ELR (cell line): ENCODE measurements at regions not wholly inside any gene's neighbourhood (a gene's known extent, or its start where the extent isn't known, plus 50 kb on each side); places are given as distances from the start of the nearest gene placed in this dataset.

Experiments used
- DNase-seq: peaks from one replicate; pipeline ENCODE4 v3.0.0-alpha.2; 2015; ENCODE audit warnings: low read depth

DNA sequence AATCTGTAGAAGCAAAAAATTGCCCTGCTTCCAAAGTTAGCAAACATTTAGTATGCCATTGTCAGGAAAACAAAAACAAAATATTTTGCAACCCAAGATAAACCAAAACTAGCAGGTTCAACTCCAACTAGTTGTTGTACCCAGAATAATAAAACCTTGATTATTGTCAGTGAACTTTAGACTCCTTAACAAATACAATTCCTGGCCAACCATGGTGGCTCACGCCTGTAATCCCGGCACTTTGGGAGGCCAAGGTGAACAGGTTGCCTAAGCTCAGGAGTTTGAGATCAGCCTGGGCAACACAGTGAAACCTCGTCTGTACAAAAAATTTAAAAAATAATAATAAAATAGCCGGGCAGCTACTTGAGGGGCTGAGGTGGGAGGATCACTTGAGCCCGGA lies 53.6 kb upstream of the EPCAM start:
- no peak for DNase-seq

DNA sequence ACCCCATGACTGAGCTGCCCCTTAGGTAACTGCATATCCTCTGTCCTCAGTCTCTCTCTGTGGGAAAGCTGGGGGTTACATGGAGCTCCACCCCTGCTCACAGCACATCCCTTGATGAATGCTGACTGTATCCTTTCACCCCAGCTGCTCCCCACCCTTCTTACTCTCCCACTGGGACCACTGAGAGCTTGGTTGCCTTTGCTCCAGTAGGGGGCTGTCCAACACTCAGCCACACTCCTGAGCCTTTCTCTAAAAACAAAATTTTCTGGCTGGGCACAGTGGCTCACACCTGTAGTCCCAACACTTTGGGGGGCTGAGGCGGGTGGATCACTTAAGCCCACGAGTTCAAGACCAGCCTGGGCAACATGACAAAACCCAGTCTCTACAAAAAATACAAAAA lies 55.4 kb upstream of the EPCAM start:
- DNase-seq = no peak

DNA sequence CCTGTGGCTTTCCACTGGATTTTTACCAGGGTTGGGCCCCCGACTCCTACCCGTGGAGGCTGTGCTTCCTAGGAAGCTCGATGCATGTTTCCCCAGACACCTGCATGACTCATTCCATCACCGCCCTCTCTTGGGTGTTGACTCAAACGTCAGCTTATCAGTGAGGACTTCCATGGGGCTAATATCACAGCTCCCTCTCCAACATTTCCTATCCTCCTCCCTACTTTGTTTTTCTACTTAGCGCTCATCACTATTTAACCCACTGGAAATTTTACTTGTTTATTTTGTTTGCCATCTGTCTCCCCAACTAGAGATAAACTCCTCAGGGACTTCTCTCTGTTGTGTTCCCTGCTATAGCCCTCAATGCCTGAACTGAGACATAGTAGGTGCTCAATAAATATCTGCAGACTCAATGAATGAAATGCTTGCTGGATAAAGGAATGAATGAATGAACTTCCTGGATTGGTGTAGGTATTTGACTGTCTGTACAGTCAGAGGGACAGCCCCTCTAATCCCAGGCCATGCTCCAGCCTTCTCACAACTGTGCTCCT lies 55.9 kb upstream of the EPCAM start:
- no peak for DNase-seq

DNA sequence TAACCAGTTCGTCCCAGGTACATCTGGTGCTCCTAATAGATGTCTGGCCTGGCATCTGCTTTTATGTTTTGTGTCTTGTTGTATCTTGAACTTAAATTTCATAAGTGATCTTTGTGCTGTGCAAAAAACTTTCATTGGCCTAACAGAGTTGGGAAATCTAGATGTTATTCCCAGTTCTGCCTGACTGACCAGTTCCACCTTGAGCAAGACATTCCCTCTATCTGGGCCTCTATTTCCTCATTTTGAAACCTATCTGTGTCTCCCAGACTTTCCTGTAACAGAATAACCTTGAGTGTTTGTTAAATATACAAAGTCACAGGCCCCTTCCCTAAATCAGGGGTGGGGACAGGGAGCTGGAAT lies 56.6 kb upstream of the EPCAM start:
- no peak for DNase-seq

DNA sequence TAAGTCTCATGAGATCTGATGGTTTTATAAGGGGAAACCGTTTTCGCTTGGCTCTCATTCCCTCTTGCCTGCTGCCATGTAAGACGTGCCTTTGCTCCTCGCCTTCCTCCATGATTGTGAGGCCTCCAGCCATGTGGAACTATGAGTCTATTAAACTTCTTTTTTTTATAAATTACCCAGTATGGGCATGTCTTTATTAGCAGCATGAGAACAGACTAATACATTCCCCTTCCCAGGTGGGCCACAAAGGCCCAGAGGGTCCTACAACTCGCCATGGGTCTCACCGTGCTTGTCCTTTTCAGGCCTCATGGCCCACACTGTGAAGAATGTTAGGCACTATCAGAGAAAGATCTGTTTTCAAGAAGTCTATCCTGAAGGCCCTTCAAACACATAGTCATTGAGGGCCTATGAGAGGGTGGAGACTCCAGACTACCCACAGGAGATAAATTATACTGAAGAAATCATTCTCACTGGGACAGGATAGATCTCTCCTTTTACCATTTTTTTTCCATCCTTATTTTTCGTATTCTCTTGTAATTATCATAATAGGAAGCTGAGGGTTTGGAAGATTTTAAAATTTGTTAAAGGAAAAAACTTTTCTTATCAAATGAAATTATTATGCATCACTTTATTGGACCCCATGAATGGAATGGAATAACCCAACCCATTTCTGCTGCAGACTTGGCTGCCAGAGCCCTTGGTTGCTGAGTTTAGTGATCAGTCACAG lies 57.2 kb upstream of the EPCAM start:
- no peak for DNase-seq

DNA sequence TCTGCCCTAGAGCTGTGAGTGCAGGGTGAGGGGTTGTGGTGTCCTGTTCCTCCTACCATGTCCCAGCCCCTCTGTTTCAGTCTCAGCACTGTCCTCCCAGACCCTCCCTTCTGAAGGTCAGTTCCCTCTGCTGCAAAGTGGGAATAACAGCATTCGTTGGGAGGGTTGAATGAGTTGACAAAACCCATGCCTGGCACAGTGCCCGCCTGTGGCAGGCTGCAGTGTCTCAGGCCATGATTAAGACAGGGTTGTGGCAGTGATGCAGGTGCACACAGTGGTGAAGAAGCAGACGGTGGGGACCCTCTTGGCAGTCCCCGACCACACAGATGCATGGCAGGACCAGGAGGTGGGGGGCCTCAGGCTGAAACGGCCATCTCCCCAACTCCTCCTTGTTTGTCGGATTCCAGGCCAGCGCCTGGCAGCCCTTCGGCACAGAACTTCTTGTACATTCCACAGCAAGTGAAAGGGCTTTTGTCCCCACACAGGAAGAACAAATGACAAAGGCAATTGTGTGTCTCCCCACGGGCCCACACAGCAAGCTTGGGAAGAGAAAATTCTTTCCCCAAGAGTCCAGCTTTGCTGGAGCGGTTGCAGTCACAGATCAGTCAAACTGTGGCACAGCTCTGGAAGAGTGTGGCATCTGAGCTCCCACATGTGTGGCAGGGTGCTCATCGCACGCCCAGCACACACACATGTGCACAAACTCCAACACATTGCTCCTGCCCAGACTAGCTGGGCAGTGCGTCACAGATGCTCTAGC lies 58.1 kb upstream of the EPCAM start:
- no peak for DNase-seq

DNA sequence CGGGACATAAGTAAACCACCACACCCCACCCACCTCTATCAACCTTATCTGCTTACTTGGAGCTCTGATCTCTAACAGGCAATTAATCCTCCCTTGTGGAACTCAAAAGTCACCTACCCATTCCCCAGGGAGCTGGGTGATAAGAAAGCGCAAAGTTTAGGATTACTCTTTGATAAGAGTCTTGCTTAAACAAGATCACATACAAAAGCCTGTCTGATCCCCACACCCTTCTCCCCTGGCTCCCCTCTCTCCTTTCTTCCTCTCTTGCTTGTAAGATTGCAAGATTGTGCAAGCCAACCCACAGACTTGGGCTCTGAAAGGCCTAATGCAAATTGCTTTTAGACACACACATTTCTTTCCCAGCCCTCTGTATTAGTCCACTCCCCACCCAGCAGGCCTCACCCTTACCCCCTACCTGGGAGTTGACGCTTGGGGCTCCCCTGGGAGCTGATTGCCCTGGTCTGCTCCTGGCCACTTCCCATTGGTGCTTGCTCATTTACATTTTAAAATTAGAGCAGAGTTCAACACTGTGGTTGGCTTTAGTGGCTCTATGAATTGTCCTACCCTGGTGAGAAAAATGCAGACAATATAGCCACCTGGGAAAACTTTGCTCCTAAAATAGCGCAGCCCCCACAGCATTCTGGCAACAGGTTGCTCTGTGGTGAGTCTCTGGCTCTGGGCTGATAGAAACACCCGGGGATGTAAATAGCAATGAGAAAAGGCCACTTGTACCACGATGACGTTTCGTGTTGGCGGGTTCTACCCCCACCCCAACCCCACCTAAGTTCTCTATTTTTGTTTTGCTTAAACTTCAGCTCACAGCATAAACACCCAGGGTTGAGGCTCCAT lies 58.9 kb upstream of the EPCAM start:
- DNase-seq = no peak

DNA sequence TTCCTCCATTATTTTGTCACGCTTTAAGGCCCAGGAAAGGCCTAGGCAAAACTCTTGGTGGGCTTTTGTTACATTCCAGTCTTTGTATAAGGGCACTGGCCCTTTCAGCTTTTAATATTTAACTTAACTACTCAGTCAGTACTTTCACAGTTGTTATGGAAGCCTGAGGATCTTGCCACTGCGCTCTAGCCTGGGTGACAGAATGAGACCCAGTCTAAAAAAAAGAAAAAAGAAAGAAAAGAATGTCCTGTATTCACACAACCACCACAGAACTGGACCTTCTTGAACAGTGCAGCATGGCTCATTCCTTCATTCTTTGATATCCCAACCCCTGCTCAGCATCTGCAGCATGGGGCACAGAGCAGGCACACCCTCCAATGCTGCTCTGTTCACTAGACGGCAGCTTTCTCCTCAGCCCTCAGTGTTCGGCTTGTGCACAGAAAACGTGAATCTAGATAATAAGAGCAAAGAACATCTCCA lies 59.6 kb upstream of the EPCAM start:
- DNase-seq = no peak

DNA sequence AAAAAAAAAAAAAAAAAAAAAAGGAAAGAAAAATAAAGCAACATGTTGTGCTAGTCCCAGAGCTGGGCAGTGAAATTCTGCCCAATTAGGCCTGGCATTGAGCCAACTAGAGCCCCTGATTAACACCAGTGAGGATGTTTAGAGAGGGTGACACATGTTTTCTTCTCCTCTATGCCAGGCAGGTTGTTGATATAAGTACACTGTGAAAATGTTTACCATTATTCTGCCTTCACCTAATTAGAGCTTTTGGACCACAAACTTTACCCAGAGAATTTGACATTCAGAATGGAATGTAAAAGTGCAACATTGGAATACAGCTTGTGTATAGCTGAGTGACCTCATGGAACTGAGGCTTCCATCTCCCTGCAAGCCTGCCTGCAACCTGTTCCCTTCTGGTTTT lies 62.0 kb upstream of the EPCAM start:
- no peak for DNase-seq

DNA sequence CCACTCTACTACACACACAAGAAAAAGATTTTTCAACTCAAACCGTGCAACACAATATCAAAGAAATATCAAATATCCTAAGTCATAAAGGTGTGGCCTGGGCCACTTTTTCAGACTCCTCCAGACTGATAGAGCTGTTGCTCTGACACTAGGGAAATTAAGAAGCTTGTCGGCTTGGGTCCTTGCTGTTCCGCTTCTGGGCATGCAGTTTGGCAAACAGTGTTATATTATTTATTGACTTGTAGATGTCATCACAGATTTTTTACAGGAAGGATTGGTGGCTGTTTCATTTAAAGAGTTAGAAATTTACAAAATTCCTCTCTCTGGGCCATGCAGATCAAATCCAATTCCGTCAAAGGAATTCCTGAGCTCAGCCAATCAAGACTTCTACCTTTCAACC lies 64.5 kb upstream of the EPCAM start:
- DNase-seq = no peak

DNA sequence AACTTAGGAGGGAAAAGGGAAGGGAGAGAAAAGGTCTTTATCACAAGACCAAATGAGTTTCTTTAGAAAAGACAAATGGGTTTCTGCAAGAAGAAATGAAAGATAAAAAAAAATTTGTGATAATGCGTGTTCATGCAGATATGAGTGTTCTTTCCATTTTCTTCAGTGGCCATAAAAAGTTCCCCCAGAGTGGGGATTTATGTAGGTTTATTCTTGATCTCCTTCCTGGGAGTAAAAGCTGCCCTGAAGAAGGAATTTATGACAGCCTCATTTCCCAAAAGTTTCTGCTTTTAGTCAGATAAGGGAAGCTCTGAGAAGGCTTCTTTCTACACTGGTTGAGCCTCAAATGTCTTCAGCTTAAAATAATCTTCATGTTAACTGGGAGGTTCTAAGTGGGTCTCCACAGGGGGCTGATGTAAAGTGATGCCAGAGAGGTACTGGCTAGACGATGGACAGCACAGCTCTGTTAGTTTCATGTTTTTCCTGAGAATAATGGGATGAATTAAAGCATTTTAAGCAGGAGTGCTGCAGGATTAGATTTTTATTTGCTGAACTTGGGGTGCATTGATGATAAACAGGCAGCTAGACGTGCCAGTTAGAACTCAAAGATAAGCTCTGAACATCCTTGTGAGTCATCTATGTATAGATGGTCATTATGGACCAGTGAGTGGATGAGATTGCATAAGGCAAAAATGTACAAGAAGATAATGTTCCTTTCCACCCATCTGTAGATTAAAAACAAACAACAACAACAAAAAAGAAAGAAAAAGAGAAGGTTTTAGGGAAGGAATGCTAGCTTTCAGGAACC lies 65.6 kb upstream of the EPCAM start:
- peak; percentile 46 for DNase-seq

DNA sequence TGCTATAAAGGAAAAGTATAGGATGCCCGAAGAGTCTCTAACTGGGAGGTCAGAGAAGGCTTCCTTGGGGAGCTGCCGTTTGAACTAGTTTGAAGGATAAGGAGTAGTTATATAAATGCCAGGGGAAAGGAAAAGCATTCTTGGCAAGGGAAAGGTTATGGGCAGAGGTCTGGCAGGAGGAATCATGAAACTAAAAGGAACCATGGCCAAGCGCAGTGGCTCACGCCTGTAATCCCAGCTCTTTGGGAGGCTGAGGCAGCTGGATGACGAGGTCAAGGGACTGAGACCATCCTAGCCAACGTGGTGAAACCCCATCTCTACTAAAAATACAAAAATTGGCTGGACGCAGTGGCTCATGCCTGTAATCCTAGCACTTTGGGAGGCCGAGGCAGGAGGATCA lies 66.8 kb upstream of the EPCAM start:
- no peak for DNase-seq

DNA sequence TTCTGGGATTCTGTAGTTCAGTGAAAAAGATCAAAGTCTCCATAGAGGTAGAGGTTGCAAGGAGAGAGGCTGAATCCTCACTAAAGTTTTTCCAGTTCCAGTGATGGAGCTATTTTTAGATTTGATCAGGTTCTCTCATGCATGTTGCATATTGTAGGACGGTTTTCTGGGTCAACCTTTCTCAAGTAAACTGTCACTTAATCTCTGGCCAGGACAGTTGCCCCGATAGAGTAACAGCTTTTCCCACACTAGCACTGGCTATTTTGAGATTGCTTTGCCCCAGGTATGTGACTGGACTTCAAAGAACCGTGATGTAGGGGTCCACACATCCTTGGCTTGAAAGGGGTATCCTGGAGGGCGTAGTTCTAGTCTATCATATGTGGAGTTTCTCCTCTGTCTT lies 67.4 kb upstream of the EPCAM start:
- DNase-seq = no peak

DNA sequence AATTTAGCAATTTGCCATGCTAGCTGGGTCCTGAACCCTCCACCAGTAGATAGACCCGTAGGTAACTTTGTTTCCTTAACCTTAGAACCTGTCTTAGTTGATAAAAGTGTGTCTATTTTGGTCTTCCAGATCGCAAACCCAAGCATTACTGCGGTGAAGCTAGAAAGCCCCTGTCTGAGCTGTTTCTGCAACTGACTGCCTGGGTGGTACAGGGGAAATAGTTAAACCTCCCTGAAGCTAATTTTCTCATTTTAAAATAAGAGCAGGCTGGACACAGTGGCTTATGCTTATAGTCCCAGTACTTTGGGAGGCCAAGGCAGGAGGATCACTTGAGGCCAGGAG lies 67.9 kb upstream of the EPCAM start:
- DNase-seq = no peak

DNA sequence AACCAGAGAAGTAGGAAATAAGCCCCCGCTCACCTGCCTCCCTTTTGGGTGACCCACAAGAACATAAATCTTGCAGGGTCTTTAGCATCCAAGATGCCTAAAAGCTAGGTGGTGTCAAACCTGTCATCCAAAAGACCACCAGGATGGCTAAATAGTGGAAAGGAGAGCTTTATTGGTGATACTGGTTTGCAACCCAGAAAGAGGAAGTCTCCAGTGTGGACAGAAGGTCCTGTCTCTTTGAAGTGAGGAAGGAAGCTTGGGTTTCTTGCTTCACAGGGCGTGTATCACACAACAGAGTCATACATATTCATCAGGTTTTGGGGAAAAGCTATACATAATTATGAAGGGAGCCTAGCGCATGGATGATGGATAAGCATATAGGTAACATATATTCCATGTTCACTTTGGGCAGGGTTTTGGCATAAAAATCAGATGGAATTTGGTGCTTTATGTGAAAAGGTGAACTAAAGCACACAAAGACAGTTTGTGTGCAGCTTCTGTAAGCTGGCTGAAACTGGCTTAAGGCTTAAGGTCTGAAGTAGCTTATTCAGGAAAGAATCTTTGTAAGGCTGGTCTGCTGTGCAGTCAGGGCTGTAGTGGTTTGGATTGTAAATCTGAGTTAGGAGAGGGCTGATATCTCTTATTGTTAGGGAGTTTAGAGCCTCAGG lies 68.4 kb upstream of the EPCAM start:
- no peak for DNase-seq

DNA sequence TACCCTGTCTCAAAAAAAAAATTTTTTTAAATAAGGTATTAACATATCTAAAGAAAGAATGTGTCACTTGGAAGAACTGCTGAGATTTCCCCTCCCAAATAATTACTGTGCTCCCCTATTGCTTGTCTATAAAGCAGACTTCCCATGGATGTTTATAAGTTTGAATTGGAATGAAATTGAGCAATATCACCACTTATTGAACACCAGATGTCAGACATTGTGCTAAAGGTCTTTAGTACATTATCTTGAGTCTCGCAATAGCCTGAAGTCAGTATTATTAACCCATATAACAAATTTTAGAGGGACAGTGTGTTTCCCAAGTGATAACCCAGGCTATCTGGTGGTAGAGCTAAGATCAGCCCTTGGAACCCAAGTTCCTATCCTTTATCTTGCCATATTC lies 69.0 kb upstream of the EPCAM start:
- no peak for DNase-seq

DNA sequence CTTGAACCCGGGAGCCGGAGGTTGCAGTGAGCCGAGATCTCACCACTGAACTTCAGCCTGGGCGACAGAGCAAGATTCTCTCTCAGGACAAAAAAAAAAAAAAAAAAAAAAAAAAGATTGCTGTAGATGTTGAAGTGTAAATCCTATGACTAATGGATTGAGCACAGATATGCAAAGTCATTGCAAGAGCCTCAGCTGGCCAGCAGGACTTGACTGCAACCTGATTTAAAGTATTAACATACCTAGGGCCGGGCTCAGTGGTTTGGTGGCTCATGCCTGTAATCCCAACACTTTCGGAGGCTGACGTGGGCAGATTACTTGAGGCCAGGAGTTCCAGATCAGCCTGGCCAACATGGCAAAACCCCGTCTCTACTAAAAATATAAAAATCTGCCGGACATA lies 69.6 kb upstream of the EPCAM start:
- DNase-seq = peak; percentile 88

DNA sequence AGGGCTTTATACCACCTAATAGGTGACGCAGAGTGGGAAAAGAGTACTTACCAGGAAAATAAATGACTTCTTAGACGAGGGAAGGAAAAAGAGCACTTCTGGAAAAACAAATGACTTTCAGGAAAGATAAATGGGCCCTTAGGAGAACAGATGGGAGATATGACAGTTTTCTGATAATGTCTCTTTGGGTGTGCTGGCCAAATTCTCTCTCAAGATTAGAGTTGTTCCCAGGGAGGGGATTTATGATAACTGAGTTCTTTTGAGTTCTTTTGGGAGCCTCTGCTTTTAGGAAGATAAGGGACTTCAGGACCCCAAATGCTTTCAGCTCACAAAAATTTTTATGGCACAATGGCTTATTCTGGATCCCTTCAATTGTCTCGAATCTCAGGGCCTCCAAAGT lies 70.3 kb upstream of the EPCAM start:
- no peak for DNase-seq

DNA sequence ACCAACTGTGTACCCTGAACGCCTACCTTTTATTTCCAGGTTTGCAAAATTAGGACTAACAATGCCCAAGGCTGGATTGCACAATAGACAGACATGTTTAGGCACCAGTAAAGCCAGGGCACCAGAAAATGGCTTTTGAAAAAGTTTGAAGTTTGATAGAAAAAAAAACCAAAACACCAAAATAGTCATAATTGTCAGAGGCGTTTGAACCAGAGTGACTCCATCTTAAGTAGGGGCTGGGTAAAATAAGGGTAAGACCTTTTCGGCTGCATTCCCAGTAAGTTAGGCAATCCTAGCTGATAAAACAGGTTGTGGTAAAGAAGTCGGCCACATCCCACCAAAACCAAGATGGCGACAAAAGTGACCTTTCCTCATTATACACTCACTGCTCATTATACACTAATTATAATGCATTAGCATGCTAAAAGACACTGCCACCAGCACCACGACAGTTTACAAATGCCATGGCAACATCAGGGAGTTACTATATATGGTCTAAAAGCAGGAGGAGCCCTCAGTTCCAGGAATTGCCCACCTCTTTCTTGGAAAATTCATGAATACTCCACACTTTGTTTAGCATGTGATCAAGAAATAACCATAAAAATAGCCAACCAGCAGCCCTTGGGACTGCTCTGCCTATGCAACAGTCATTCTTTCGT lies 71.2 kb upstream of the EPCAM start:
- no peak for DNase-seq

DNA sequence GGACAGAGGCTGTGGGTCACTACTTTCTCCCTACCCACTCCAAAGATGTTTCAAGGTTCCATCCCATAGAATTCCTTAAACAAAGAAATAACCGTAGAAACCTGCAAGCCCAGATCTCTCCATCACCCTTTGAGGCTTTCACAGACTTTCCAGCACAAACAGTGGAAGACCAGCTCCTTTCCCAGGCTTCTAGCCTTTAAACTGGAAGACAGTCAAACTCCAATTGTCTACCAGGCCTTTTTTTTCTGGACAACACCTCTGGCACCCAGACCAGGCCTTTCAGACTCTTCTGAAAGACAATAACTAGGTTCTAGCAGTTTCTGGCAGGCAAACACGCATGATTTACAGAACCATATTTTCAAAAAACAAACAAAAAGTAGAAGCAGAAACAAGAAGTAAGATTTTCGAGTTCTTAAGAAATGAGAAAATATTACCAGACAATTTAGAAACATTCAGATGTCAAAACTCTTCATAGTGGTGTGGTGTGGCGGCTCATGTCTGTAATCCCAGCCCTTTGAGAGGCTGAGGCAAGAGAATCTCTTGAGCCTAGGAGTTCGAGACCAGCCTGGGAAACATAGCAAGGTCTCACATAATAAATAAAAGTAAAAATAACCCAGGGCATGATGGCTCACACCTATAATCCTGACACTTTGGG lies 73.0 kb upstream of the EPCAM start:
- no peak for DNase-seq
